Liver (tissue), 8 donors: ENCODE measurements at regions not wholly inside any gene's neighbourhood (a gene's known extent, or its start where the extent isn't known, plus 50 kb on each side); places are given as distances from the start of the nearest gene placed in this dataset.

Source experiments
- DNase-seq: peaks from one replicate; pipeline ENCODE4 v3.0.0-alpha.2; 2017; ENCODE audit warnings: low spot score
- H3K27ac ChIP-seq, 2 donors: one replicate each; pipeline ENCODE4 v1.7.0; 2013; ENCODE audit warnings: inconsistent platforms in 2 of 2, low read length in 2 of 2, control low read depth in 1 of 2, low read depth in 1 of 2, mild to moderate bottlenecking in 1 of 2
- H3K27me3 ChIP-seq, 4 donors: one replicate each; pipeline versions ENCODE4 v1.6.1 to v1.7.0; 2013; ENCODE audit warnings: low read length in 3 of 4, inconsistent platforms in 1 of 4, mild to moderate bottlenecking in 1 of 4, moderate library complexity in 1 of 4; ENCODE audit not compliant: control insufficient read depth in 4 of 4, insufficient read depth in 4 of 4
- H3K36me3 ChIP-seq, 4 donors: one replicate each; pipeline versions ENCODE4 v1.6.1 to v1.7.0; 2013; ENCODE audit warnings: low read length in 3 of 4, mild to moderate bottlenecking in 3 of 4, low read depth in 1 of 4, moderate library complexity in 1 of 4; ENCODE audit not compliant: control insufficient read depth in 4 of 4, insufficient read depth in 3 of 4
- H3K4me1 ChIP-seq, 4 donors: one replicate each; pipeline versions ENCODE4 v1.6.1 to v1.7.0; 2013; ENCODE audit warnings: low read length in 3 of 4, mild to moderate bottlenecking in 3 of 4, moderate library complexity in 1 of 4; ENCODE audit not compliant: control insufficient read depth in 4 of 4, insufficient read depth in 4 of 4
- H3K4me3 ChIP-seq, 3 donors: one replicate each; pipeline versions ENCODE4 v1.6.1 to v1.7.0; 2013; ENCODE audit warnings: low read length in 3 of 3, control low read depth in 1 of 3, low read depth in 1 of 3, mild to moderate bottlenecking in 1 of 3
- H3K9ac ChIP-seq, 2 donors: one replicate each; pipeline ENCODE4 v1.7.0; 2013; ENCODE audit warnings: low read length in 2 of 2, mild to moderate bottlenecking in 2 of 2, moderate library complexity in 2 of 2, control low read depth in 1 of 2, low read depth in 1 of 2
- H3K9me3 ChIP-seq, 4 donors: one replicate each; pipeline versions ENCODE4 v1.6.1 to v1.7.0; 2013; ENCODE audit warnings: low read length in 3 of 4; ENCODE audit not compliant: control insufficient read depth in 4 of 4
- EGR1 ChIP-seq, 2 donors: IDR thresholded peaks; 2 replicates each; pipeline ENCODE4 v1.6.1; 2016 to 2018; ENCODE audit warnings: antibody characterized with exemption in 2 of 2, low read depth in 2 of 2
- FOXA1 ChIP-seq: IDR thresholded peaks from 2 replicates; pipeline ENCODE4 v1.6.1; 2016; ENCODE audit warnings: antibody characterized with exemption
- FOXA2 ChIP-seq: IDR thresholded peaks from 2 replicates; pipeline ENCODE4 v1.6.1; 2016; ENCODE audit warnings: antibody characterized with exemption
- GABPA ChIP-seq, 2 donors: IDR thresholded peaks in 1 of 2; conservative IDR thresholded peaks in 1 of 2; 2 replicates each; pipeline ENCODE4 v1.6.1; 2016; ENCODE audit warnings: antibody characterized with exemption in 2 of 2, mild to moderate bottlenecking in 1 of 2, moderate library complexity in 1 of 2
- HNF4A ChIP-seq, 2 donors: conservative IDR thresholded peaks; 2 replicates each; pipeline ENCODE4 v1.6.1; 2016; ENCODE audit warnings: antibody characterized with exemption in 2 of 2, mild to moderate bottlenecking in 2 of 2
- HNF4G ChIP-seq: IDR thresholded peaks from 2 replicates; pipeline ENCODE4 v1.6.1; 2016; ENCODE audit warnings: antibody characterized with exemption
- JUND ChIP-seq, 2 donors: IDR thresholded peaks; 2 replicates each; pipeline ENCODE4 v1.6.1; 2016; ENCODE audit warnings: antibody characterized with exemption in 2 of 2
- NR2F2 ChIP-seq: IDR thresholded peaks from 2 replicates; pipeline ENCODE4 v1.6.1; 2016; ENCODE audit warnings: antibody characterized with exemption
- RAD21 ChIP-seq, 2 donors: IDR thresholded peaks; 2 replicates each; pipeline ENCODE4 v1.6.1; 2016; ENCODE audit warnings: antibody characterized with exemption in 2 of 2, mild to moderate bottlenecking in 2 of 2
- RXRA ChIP-seq, 2 donors: IDR thresholded peaks; 2 replicates each; pipeline ENCODE4 v1.6.1; 2017 to 2018; ENCODE audit warnings: antibody characterized with exemption in 2 of 2, mild to moderate bottlenecking in 1 of 2
- SP1 ChIP-seq: IDR thresholded peaks from 2 replicates; pipeline ENCODE4 v1.6.1; 2018; ENCODE audit warnings: antibody characterized with exemption, mild to moderate bottlenecking
- TAF1 ChIP-seq: conservative IDR thresholded peaks from 2 replicates; pipeline ENCODE4 v1.6.1; 2016; ENCODE audit warnings: antibody characterized with exemption, mild to moderate bottlenecking
- YY1 ChIP-seq: IDR thresholded peaks from 2 replicates; pipeline ENCODE4 v1.6.1; 2016; ENCODE audit warnings: antibody characterized with exemption, mild to moderate bottlenecking
- WGBS: extraction: QIAGEN DNeasy Blood & Tissue Kit; methylation state at CpG from one replicate; pipeline ENCODE4 v1.1.7; 2013; 5-methylcytosine and 5-hydroxymethylcytosine counted together
- TF ChIP-seq, protein P1 (sequence below): IDR thresholded peaks from 2 replicates; pipeline ENCODE4 v1.6.1; 2016; ENCODE audit warnings: antibody characterized with exemption
- TF ChIP-seq, protein P2 (sequence below): IDR thresholded peaks from 2 replicates; pipeline ENCODE4 v1.6.1; 2016; ENCODE audit warnings: antibody characterized with exemption
- TF ChIP-seq, protein P3 (sequence below): IDR thresholded peaks from 2 replicates; pipeline ENCODE4 v1.6.1; 2016; ENCODE audit warnings: antibody characterized with exemption
- TF ChIP-seq, protein P4 (sequence below): fragments of 150-350 bp; IDR thresholded peaks from 2 replicates; pipeline ENCODE4 v1.5.1; 2017; ENCODE audit warnings: improper control_type of control experiment, low read depth, low read length; ENCODE audit not compliant: missing input control
- TF ChIP-seq, protein P5 (sequence below): IDR thresholded peaks from 2 replicates; pipeline ENCODE4 v1.6.1; 2016; ENCODE audit warnings: antibody characterized with exemption, mild to moderate bottlenecking
- donor health status: healthy.
- donor health status: healthy.
- donor health status: healthy.
- donor health status: healthy.
- donor health status: healthy.

DNA sequence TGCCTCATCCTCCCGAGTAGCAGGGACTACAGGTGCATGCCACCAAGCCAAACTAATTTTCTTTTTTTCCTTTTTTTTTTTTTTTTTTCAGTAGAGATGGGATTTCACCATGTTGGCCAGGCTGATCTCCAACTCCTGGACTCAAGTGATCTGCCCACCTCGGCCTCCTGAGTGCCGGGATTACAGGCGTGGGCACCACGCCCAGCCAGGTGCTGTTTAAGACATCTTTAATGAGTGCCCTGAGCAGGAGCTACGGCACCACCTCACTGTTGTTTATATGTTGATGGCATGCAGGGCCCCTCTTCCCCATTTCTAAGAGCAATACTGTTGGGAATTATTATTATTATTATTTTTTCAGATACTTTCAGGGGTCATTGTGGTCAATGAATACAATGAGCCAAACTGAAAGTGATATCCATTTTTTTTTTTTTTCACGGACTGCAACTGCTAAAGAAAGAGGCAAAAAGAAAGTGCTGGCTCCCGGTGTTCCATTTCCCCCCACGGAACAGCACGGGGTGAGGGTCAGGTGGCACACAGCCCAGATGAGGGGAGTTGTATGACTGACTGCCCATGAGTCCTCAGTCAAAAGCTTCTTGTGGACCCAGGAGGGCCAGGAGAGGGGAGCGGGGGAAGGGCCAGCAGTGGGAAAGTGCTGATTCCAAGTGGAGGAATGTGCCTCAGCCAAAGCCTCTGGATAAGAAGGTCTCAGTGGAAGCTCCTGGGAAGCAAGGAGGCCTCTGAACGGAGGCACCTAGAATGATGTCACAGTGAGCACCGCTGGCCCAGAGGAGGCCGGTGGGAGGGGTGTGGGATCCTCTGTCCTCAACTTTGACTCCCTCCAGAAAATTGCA is 101.8 kb upstream of the HPF1 start:
- TF ChIP-seq SP1: no peak
- no peak for TF ChIP-seq RXRA (IDR thresholded peaks at IDR 0.05)
- no peak for TF ChIP-seq FOXA1
- TF ChIP-seq TAF1: no peak
- no peak for TF ChIP-seq HNF4G
- TF ChIP-seq, protein P1, sequence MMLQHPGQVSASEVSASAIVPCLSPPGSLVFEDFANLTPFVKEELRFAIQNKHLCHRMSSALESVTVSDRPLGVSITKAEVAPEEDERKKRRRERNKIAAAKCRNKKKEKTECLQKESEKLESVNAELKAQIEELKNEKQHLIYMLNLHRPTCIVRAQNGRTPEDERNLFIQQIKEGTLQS: no peak
- TF ChIP-seq JUND (IDR thresholded peaks at IDR 0.05): no peak
- TF ChIP-seq YY1: no peak
- TF ChIP-seq, protein P2, sequence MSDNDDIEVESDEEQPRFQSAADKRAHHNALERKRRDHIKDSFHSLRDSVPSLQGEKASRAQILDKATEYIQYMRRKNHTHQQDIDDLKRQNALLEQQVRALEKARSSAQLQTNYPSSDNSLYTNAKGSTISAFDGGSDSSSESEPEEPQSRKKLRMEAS: no peak
- no peak for TF ChIP-seq NR2F2
- TF ChIP-seq, protein P3, sequence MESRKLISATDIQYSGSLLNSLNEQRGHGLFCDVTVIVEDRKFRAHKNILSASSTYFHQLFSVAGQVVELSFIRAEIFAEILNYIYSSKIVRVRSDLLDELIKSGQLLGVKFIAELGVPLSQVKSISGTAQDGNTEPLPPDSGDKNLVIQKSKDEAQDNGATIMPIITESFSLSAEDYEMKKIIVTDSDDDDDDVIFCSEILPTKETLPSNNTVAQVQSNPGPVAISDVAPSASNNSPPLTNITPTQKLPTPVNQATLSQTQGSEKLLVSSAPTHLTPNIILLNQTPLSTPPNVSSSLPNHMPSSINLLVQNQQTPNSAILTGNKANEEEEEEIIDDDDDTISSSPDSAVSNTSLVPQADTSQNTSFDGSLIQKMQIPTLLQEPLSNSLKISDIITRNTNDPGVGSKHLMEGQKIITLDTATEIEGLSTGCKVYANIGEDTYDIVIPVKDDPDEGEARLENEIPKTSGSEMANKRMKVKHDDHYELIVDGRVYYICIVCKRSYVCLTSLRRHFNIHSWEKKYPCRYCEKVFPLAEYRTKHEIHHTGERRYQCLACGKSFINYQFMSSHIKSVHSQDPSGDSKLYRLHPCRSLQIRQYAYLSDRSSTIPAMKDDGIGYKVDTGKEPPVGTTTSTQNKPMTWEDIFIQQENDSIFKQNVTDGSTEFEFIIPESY: no peak
- no peak for TF ChIP-seq EGR1 (IDR thresholded peaks at IDR 0.05; ENCODE audit: low read depth in 2 of 2)
- TF ChIP-seq FOXA2: no peak
- no peak for TF ChIP-seq HNF4A (conservative IDR thresholded peaks at IDR 0.05)
- TF ChIP-seq, protein P4, sequence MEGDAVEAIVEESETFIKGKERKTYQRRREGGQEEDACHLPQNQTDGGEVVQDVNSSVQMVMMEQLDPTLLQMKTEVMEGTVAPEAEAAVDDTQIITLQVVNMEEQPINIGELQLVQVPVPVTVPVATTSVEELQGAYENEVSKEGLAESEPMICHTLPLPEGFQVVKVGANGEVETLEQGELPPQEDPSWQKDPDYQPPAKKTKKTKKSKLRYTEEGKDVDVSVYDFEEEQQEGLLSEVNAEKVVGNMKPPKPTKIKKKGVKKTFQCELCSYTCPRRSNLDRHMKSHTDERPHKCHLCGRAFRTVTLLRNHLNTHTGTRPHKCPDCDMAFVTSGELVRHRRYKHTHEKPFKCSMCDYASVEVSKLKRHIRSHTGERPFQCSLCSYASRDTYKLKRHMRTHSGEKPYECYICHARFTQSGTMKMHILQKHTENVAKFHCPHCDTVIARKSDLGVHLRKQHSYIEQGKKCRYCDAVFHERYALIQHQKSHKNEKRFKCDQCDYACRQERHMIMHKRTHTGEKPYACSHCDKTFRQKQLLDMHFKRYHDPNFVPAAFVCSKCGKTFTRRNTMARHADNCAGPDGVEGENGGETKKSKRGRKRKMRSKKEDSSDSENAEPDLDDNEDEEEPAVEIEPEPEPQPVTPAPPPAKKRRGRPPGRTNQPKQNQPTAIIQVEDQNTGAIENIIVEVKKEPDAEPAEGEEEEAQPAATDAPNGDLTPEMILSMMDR: no peak
- TF ChIP-seq, protein P5, sequence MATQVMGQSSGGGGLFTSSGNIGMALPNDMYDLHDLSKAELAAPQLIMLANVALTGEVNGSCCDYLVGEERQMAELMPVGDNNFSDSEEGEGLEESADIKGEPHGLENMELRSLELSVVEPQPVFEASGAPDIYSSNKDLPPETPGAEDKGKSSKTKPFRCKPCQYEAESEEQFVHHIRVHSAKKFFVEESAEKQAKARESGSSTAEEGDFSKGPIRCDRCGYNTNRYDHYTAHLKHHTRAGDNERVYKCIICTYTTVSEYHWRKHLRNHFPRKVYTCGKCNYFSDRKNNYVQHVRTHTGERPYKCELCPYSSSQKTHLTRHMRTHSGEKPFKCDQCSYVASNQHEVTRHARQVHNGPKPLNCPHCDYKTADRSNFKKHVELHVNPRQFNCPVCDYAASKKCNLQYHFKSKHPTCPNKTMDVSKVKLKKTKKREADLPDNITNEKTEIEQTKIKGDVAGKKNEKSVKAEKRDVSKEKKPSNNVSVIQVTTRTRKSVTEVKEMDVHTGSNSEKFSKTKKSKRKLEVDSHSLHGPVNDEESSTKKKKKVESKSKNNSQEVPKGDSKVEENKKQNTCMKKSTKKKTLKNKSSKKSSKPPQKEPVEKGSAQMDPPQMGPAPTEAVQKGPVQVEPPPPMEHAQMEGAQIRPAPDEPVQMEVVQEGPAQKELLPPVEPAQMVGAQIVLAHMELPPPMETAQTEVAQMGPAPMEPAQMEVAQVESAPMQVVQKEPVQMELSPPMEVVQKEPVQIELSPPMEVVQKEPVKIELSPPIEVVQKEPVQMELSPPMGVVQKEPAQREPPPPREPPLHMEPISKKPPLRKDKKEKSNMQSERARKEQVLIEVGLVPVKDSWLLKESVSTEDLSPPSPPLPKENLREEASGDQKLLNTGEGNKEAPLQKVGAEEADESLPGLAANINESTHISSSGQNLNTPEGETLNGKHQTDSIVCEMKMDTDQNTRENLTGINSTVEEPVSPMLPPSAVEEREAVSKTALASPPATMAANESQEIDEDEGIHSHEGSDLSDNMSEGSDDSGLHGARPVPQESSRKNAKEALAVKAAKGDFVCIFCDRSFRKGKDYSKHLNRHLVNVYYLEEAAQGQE: no peak
- no peak for TF ChIP-seq GABPA (IDR thresholded peaks at IDR 0.05 in 1 of 2, conservative IDR thresholded peaks at IDR 0.05 in 1 of 2)
- TF ChIP-seq RAD21 (IDR thresholded peaks at IDR 0.05): no peak
- H3K27me3 ChIP-seq: peaks cover 0 to 2% (median 0%) of the 10 kb centered on the region in 4 donors
- no peak overlapping the region for H3K9ac ChIP-seq
- H3K9me3 ChIP-seq: no peaks in the 10 kb centered on the region
- H3K36me3 ChIP-seq: no peaks in the 10 kb centered on the region
- DNase-seq: no peak
- no peak overlapping the region for H3K4me3 ChIP-seq
- 77% methylated on average over 14 of the region's 14 CpGs for whole genome bisulfite sequencing
- no peak overlapping the region for H3K27ac ChIP-seq
- H3K4me1 ChIP-seq: no peaks in the 10 kb centered on the region
